ENCODE measurements at regions not wholly inside any gene's neighbourhood (a gene's known extent, or its start where the extent isn't known, plus 50 kb on each side); places are given as distances from the start of the nearest gene placed in this dataset.

DNA sequence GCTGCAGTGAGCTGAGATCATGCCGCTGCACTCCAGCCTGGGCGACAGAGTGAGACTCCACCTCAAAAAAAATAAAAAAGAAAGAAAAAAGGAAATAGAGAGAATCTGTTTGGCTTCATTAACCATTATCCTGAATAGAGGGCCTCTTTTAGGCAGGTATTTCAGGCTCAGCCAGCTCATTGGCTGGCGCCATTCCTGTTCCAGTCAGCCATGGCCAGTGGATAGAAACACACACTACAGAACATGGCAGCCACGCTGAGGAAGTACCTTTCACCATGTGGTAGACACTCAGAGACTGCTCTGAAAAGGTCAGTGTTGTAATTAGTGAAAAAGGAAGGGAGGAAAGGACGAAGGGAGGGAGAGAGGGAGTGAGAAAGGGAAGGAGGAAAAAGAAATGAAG is 340.0 kb upstream of the ACTBL2 start:
- Histone ChIP-seq H3K4me1 (peaks cover 0 to 3% (median 0%) of the 10 kb centered on the region in 4 donors), H3K27me3 (no peaks in the 10 kb centered on the region), H3K4me3 (no peak overlapping the region), H3K36me3 (no peaks in the 10 kb centered on the region), H3K9me3 (peaks cover 0 to 8% (median 0%) of the 10 kb centered on the region in 3 donors), H3K27ac (no peak overlapping the region)
- intact Hi-C loops (cut with DNase I; ENCODE audit: low total_unique reads): no loop called here
- no peak for DNase-seq
- TF ChIP-seq, protein P1, sequence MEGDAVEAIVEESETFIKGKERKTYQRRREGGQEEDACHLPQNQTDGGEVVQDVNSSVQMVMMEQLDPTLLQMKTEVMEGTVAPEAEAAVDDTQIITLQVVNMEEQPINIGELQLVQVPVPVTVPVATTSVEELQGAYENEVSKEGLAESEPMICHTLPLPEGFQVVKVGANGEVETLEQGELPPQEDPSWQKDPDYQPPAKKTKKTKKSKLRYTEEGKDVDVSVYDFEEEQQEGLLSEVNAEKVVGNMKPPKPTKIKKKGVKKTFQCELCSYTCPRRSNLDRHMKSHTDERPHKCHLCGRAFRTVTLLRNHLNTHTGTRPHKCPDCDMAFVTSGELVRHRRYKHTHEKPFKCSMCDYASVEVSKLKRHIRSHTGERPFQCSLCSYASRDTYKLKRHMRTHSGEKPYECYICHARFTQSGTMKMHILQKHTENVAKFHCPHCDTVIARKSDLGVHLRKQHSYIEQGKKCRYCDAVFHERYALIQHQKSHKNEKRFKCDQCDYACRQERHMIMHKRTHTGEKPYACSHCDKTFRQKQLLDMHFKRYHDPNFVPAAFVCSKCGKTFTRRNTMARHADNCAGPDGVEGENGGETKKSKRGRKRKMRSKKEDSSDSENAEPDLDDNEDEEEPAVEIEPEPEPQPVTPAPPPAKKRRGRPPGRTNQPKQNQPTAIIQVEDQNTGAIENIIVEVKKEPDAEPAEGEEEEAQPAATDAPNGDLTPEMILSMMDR (IDR thresholded peaks at IDR 0.05): no peak

DNA sequence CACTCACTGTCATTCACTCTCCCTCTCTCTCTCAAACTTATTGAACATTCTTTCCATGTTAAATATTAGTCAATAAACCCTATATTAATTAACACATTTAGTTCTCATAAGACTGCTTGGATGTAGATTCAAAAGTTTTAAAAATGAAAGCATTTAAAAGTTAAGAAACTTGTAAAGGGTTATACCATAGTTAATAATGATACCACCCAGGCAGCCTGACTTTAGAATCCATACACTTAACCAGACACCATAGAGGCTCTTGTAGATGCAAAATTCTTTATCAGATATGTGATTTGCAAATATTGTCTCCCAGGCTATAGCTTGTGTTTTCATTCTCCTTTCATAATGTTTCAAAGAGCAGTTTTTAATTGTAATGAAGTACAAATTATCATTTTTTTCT is 335.8 kb upstream of the ACTBL2 start:
- Histone ChIP-seq H3K27me3 (no peaks in the 10 kb centered on the region), H3K27ac (no peak overlapping the region), H3K4me3 (no peak overlapping the region), H3K36me3 (no peaks in the 10 kb centered on the region), H3K9me3 (peaks cover 0 to 8% (median 0%) of the 10 kb centered on the region in 3 donors), H3K4me1 (peaks cover 0 to 27% (median 9%) of the 10 kb centered on the region in 4 donors)
- DNase-seq: no peak
- TF ChIP-seq, protein P1 (IDR thresholded peaks at IDR 0.05): no peak
- intact Hi-C loops (cut with DNase I; ENCODE audit: low total_unique reads): no loop called here

DNA sequence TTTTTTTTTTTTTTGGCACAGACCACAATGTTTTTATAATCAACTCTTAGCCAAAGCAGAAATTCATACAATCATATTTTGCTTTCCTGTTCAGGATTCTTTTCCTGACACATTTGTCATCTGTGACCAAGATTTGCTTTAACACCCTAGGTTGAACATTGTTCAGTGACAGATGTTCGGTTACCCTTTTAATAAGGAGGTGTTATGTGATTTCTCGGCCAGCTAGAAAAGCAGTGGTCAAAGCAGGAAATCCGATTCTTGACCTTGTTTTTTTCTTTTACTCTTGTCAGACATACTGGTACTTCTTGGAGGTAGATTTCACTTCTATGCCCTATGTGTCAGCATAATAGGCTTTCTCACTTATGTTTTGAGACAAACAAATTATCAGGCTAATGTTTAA is 335.3 kb upstream of the ACTBL2 start:
- no peak for DNase-seq
- Histone ChIP-seq H3K27me3 (no peaks in the 10 kb centered on the region), H3K4me3 (no peak overlapping the region), H3K36me3 (no peaks in the 10 kb centered on the region), H3K9me3 (peaks cover 0 to 8% (median 0%) of the 10 kb centered on the region in 3 donors), H3K4me1 (peaks cover 0 to 27% (median 9%) of the 10 kb centered on the region in 4 donors), H3K27ac (no peak overlapping the region)
- intact Hi-C loops (cut with DNase I; ENCODE audit: low total_unique reads): no loop called here
- TF ChIP-seq, protein P1 (IDR thresholded peaks at IDR 0.05): no peak

DNA sequence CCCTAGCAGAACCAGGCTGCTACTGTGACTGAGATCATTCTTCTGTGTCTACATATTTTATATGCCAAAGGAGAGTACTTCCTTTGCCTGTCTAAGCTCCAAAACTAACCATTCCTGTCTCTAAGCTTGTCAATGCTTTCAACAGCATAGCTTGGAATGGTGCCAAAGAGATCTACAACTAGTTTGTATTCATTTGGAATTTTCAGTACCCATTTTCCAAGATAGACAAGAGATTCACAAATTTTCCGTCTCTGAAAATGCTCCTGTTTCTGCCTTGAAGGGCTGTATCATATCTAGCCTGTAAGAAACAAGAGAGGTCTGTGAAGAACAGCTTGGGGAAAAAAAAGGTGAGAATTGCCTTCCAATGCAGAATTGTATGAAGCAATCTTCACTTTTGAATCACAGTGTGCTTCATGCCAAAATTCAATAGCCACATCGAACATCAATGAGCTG is 334.4 kb upstream of the ACTBL2 start:
- Histone ChIP-seq H3K9me3 (peaks cover 0 to 8% (median 0%) of the 10 kb centered on the region in 3 donors), H3K4me1 (peaks cover 0 to 27% (median 9%) of the 10 kb centered on the region in 4 donors), H3K27ac (no peak overlapping the region), H3K36me3 (no peaks in the 10 kb centered on the region), H3K4me3 (no peak overlapping the region), H3K27me3 (no peaks in the 10 kb centered on the region)
- TF ChIP-seq, protein P1 (IDR thresholded peaks at IDR 0.05): no peak
- no peak for DNase-seq
- intact Hi-C loops (cut with DNase I; ENCODE audit: low total_unique reads): no loop called here

DNA sequence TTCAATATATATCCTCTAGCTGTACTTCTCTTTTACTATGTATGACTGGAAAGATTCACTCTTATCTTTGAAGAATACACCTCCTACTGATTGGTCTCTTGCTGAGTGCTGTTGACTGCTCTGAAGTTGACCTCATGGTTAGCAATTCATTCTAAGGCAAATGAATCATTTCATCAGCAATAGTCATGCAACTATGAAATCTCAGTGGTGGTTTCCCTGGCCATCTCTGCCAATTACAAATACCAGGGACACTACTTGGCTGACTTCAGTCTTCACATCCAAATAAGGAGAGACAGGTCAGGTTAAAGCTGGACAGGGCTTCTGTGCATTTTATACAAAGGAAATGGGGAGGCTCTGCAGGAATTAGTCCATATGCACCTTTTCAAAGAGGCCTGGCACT is 333.5 kb upstream of the ACTBL2 start:
- Histone ChIP-seq H3K27ac (no peak overlapping the region), H3K27me3 (no peaks in the 10 kb centered on the region), H3K4me3 (no peak overlapping the region), H3K9me3 (peaks cover 0 to 8% (median 0%) of the 10 kb centered on the region in 3 donors), H3K4me1 (peaks cover 0 to 27% (median 9%) of the 10 kb centered on the region in 4 donors), H3K36me3 (no peaks in the 10 kb centered on the region)
- no peak for DNase-seq
- TF ChIP-seq, protein P1 (IDR thresholded peaks at IDR 0.05): no peak
- intact Hi-C loops (cut with DNase I; ENCODE audit: low total_unique reads): no loop called here

DNA sequence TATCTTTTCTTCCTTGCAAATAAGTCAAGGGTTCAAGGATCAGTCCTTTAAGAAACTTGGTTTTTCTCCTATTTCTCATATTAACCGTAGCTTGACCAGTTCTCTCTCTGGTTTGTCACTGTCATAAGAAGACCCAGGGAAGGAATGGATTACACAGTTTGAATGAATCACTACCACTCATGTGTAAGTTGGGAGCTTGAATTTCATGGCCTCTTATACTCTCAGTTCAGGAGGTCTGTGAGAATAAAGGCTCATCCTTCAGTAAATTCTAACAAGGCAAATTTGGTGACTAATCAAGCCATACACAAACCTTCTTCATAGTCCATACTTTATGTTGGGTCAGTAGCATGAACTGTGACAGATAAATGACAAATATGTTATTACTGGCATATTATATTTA is 323.1 kb upstream of the ACTBL2 start:
- Histone ChIP-seq H3K27me3 (no peaks in the 10 kb centered on the region), H3K9me3 (no peaks in the 10 kb centered on the region), H3K36me3 (no peaks in the 10 kb centered on the region), H3K4me3 (no peak overlapping the region), H3K4me1 (peaks cover 0 to 20% (median 3%) of the 10 kb centered on the region in 4 donors), H3K27ac (no peak overlapping the region)
- intact Hi-C loops (cut with DNase I; ENCODE audit: low total_unique reads): no loop called here
- TF ChIP-seq, protein P1 (IDR thresholded peaks at IDR 0.05): no peak
- DNase-seq: no peak

Measured in tibial artery (tissue), 4 donors.